Ovary (tissue), 3 donors: ENCODE measurements at regions not wholly inside any gene's neighbourhood (a gene's known extent, or its start where the extent isn't known, plus 50 kb on each side); places are given as distances from the start of the nearest gene placed in this dataset.

Experiments
- CTCF ChIP-seq, 3 donors: fragments of 450-650 bp in 2 of 3; fragments of 200-600 bp in 1 of 3; IDR thresholded peaks; one replicate each; pipeline versions ENCODE4 v1.5.1 to v1.8.0; 2016 to 2022; ENCODE audit warnings: antibody characterized with exemption in 3 of 3, mild to moderate bottlenecking in 1 of 3
- EP300 ChIP-seq: sonication (generic); formaldehyde crosslinking; IDR thresholded peaks from one replicate; pipeline ENCODE4 v1.6.1; 2017; ENCODE audit warnings: antibody characterized with exemption
- POLR2A ChIP-seq: fragments of 450-650 bp; IDR thresholded peaks from one replicate; pipeline ENCODE4 v1.6.1; 2017; ENCODE audit warnings: antibody characterized with exemption, mild to moderate bottlenecking, moderate library complexity
- donor health status: DM: no; HTN: no; CAD: no.

GRCh38 chr15:36468746-36469145 lies 110.7 kb upstream of the CDIN1 start:
- TF ChIP-seq EP300: no peak
- TF ChIP-seq CTCF (IDR thresholded peaks at IDR 0.05): no peak
- TF ChIP-seq POLR2A: no peak
